ENCODE measurements at regions not wholly inside any gene's neighbourhood (a gene's known extent, or its start where the extent isn't known, plus 50 kb on each side); places are given as distances from the start of the nearest gene placed in this dataset.
"Not testable (repeated sequence)": the region's sequence is repeated elsewhere in the genome, so short reads cannot be mapped to it uniquely, and the experiment has no call there.

- no peak for TF ChIP-seq JUND (IDR thresholded peaks at IDR 0.05; ENCODE audit: low read depth)
- in situ Hi-C loops (cut with HindIII; ENCODE audit: low pct_unique_long_range_greater_than_20kb, low sequenced_read_pairs), result no loop called here
- DNase-seq (ENCODE audit: low read depth in 1 of 2, low spot score in 1 of 2), result no peak
Observed at GRCh38 chr3:153221748-153222162, 59.7 kb downstream of the RAP2B start.

GRCh38 chr3:153226877-153227276 is 64.9 kb downstream of the RAP2B start:
- in situ Hi-C loops (cut with HindIII; ENCODE audit: low pct_unique_long_range_greater_than_20kb, low sequenced_read_pairs); DNase-seq (ENCODE audit: low read depth in 1 of 2, low spot score in 1 of 2): not testable (repeated sequence)

- DNase-seq (ENCODE audit: low read depth in 1 of 2, low spot score in 1 of 2); in situ Hi-C loops (cut with HindIII; ENCODE audit: low pct_unique_long_range_greater_than_20kb, low sequenced_read_pairs): not testable (repeated sequence)
Observed at GRCh38 chr3:153230427-153230826, 68.4 kb downstream of the RAP2B start.

- in situ Hi-C loops (cut with HindIII; ENCODE audit: low pct_unique_long_range_greater_than_20kb, low sequenced_read_pairs); DNase-seq (ENCODE audit: low read depth in 1 of 2, low spot score in 1 of 2): not testable (repeated sequence)
Observed at GRCh38 chr3:153231245-153231644, 69.2 kb downstream of the RAP2B start.

- DNase-seq (ENCODE audit: low read depth in 1 of 2, low spot score in 1 of 2); in situ Hi-C loops (cut with HindIII; ENCODE audit: low pct_unique_long_range_greater_than_20kb, low sequenced_read_pairs): not testable (repeated sequence)
Observed at GRCh38 chr3:153232050-153232752, 70.2 kb downstream of the RAP2B start.

GRCh38 chr3:153232851-153233271 is 70.8 kb downstream of the RAP2B start:
- no peak for DNase-seq (ENCODE audit: low read depth in 1 of 2, low spot score in 1 of 2)
- no peak for TF ChIP-seq JUND (IDR thresholded peaks at IDR 0.05; ENCODE audit: low read depth)
- in situ Hi-C loops (cut with HindIII; ENCODE audit: low pct_unique_long_range_greater_than_20kb, low sequenced_read_pairs), result no loop called here

- TF ChIP-seq JUND (IDR thresholded peaks at IDR 0.05; ENCODE audit: low read depth), result no peak
- in situ Hi-C loops (cut with HindIII; ENCODE audit: low pct_unique_long_range_greater_than_20kb, low sequenced_read_pairs), result no loop called here
- DNase-seq (ENCODE audit: low read depth in 1 of 2, low spot score in 1 of 2), result no peak
Observed at GRCh38 chr3:153233986-153234385, 72.0 kb downstream of the RAP2B start.

- no peak for DNase-seq (ENCODE audit: low read depth in 1 of 2, low spot score in 1 of 2)
- in situ Hi-C loops (cut with HindIII; ENCODE audit: low pct_unique_long_range_greater_than_20kb, low sequenced_read_pairs), result no loop called here
Observed at GRCh38 chr3:153242896-153243295, 80.9 kb downstream of the RAP2B start.

GRCh38 chr3:153244961-153245360 is 82.9 kb downstream of the RAP2B start:
- DNase-seq (ENCODE audit: low read depth in 1 of 2, low spot score in 1 of 2), result no peak
- no peak for TF ChIP-seq JUND (IDR thresholded peaks at IDR 0.05; ENCODE audit: low read depth)
- in situ Hi-C loops (cut with HindIII; ENCODE audit: low pct_unique_long_range_greater_than_20kb, low sequenced_read_pairs), result no loop called here

More at GRCh38 chr3:153242896-153243295, 80.9 kb downstream of the RAP2B start:
- no peak for TF ChIP-seq JUND (IDR thresholded peaks at IDR 0.05; ENCODE audit: low read depth)

- TF ChIP-seq JUND (IDR thresholded peaks at IDR 0.05; ENCODE audit: low read depth), result no peak
- in situ Hi-C loops (cut with HindIII; ENCODE audit: low pct_unique_long_range_greater_than_20kb, low sequenced_read_pairs), result no loop called here
- DNase-seq (ENCODE audit: low read depth in 1 of 2, low spot score in 1 of 2), result no peak
Observed at GRCh38 chr3:153245661-153246060, 83.6 kb downstream of the RAP2B start.

GRCh38 chr3:153246331-153246730 is 84.3 kb downstream of the RAP2B start:
- in situ Hi-C loops (cut with HindIII; ENCODE audit: low pct_unique_long_range_greater_than_20kb, low sequenced_read_pairs), result no loop called here
- no peak for TF ChIP-seq JUND (IDR thresholded peaks at IDR 0.05; ENCODE audit: low read depth)
- no peak for DNase-seq (ENCODE audit: low read depth in 1 of 2, low spot score in 1 of 2)

GRCh38 chr3:153246806-153247205 is 84.8 kb downstream of the RAP2B start:
- no peak for DNase-seq (ENCODE audit: low read depth in 1 of 2, low spot score in 1 of 2)
- in situ Hi-C loops (cut with HindIII; ENCODE audit: low pct_unique_long_range_greater_than_20kb, low sequenced_read_pairs), result no loop called here
- no peak for TF ChIP-seq JUND (IDR thresholded peaks at IDR 0.05; ENCODE audit: low read depth)

- in situ Hi-C loops (cut with HindIII; ENCODE audit: low pct_unique_long_range_greater_than_20kb, low sequenced_read_pairs), result no loop called here
- no peak for DNase-seq (ENCODE audit: low read depth in 1 of 2, low spot score in 1 of 2)
- no peak for TF ChIP-seq JUND (IDR thresholded peaks at IDR 0.05; ENCODE audit: low read depth)
Observed at GRCh38 chr3:153247331-153248330, 85.6 kb downstream of the RAP2B start.

- DNase-seq (ENCODE audit: low read depth in 1 of 2, low spot score in 1 of 2); in situ Hi-C loops (cut with HindIII; ENCODE audit: low pct_unique_long_range_greater_than_20kb, low sequenced_read_pairs): not testable (repeated sequence)
Observed at GRCh38 chr3:153248835-153249234, 86.8 kb downstream of the RAP2B start.

Data from T47D (cell line).